ENCODE measurements at regions not wholly inside any gene's neighbourhood (a gene's known extent, or its start where the extent isn't known, plus 50 kb on each side); places are given as distances from the start of the nearest gene placed in this dataset.

DNA sequence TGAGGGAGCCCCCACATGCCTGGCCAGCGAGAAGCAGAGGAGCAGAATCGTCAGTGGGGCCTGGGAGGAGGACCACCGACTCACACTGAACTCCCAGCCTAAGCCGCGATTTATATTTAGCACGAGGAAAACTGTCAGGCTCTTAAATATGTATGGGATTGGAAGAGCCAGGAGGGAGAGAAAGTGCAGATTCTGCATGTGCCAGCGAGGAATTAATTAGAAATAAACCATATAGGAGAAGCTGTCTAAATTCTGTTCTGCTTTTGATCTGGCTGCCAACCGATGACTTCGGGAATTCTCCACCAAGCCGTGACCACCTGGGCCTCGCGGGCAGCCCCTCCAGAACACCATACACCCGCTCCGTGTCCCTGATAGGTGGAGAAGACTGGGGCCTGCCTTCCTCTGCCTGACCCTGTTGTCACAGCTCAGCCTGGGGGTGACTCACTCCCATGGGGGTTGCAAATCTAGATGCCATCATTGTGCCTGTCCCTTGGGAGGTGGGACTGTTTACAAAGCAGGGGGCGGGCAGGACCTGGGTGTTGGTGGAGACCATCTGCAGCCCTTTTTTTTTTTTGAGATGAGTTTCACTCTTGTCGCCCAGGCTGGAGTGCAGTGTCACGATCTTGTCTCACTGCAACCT, 91.1 kb upstream of the PMEPA1 start:
- H3K27me3 Mint-ChIP-seq (ENCODE audit: low read depth, poor library complexity): peaks cover 11% of the 10 kb centered on the region
- DNase-seq: no peak
- no peaks in the 10 kb centered on the region for H3K36me3 Mint-ChIP-seq (ENCODE audit: low read depth)
- no peak overlapping the region for H3K27ac Mint-ChIP-seq
- TF ChIP-seq, protein P1, sequence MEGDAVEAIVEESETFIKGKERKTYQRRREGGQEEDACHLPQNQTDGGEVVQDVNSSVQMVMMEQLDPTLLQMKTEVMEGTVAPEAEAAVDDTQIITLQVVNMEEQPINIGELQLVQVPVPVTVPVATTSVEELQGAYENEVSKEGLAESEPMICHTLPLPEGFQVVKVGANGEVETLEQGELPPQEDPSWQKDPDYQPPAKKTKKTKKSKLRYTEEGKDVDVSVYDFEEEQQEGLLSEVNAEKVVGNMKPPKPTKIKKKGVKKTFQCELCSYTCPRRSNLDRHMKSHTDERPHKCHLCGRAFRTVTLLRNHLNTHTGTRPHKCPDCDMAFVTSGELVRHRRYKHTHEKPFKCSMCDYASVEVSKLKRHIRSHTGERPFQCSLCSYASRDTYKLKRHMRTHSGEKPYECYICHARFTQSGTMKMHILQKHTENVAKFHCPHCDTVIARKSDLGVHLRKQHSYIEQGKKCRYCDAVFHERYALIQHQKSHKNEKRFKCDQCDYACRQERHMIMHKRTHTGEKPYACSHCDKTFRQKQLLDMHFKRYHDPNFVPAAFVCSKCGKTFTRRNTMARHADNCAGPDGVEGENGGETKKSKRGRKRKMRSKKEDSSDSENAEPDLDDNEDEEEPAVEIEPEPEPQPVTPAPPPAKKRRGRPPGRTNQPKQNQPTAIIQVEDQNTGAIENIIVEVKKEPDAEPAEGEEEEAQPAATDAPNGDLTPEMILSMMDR (IDR thresholded peaks at IDR 0.05): no peak
- no peak overlapping the region for H3K4me3 Mint-ChIP-seq
- no peaks in the 10 kb centered on the region for H3K9me3 Mint-ChIP-seq
- peaks cover 42% of the 10 kb centered on the region for H3K4me1 Mint-ChIP-seq

- TF ChIP-seq, protein P1 (IDR thresholded peaks at IDR 0.05): no peak
Observed at GRCh38 chr20:57797401-57797800, 87.6 kb upstream of the PMEPA1 start.

DNA sequence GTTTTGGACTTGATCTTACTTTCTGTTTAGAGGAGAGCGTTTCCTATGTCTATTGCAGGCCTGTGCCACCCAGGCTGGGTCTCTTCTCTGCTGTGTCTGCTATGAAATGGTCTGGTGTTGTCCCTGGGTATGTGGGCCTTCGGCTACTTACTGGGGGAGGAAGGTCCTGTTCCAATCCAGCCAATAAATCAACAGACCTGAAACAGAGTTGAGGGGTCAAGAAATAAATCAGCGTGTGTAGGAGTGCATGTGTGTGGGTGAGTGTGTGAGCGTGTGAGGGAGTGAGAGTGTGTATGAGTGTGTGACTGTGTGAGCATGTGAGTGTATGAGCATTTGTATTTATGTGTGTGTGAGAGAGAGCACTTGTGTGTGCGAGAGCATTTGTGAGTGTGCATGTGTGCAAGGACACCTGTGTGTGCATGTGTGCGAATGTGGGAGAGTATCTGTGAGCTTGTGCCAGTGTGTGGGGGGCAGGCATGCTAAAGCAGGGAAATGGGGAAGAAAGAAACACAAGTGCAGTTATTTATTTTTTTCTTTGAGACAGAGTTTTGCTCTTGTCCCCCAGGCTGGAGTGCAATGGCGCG, 86.3 kb upstream of the PMEPA1 start:
- no peak for DNase-seq
- H3K9me3 Mint-ChIP-seq: no peaks in the 10 kb centered on the region
- TF ChIP-seq, protein P1 (IDR thresholded peaks at IDR 0.05): no peak
- H3K4me1 Mint-ChIP-seq: peaks cover 51% of the 10 kb centered on the region
- H3K4me3 Mint-ChIP-seq: no peak overlapping the region
- H3K27me3 Mint-ChIP-seq (ENCODE audit: low read depth, poor library complexity): peaks cover 5% of the 10 kb centered on the region
- peak overlapping the region; percentile 37 for H3K27ac Mint-ChIP-seq
- no peaks in the 10 kb centered on the region for H3K36me3 Mint-ChIP-seq (ENCODE audit: low read depth)

More at GRCh38 chr20:57797401-57797800, 87.6 kb upstream of the PMEPA1 start:
- Mint-ChIP-seq H3K9me3 (no peaks in the 10 kb centered on the region), H3K4me1 (peaks cover 51% of the 10 kb centered on the region), H3K36me3 (ENCODE audit: low read depth) (no peaks in the 10 kb centered on the region), H3K27me3 (ENCODE audit: low read depth, poor library complexity) (peaks cover 5% of the 10 kb centered on the region), H3K4me3 (no peak overlapping the region), H3K27ac (no peak overlapping the region)
- no peak for DNase-seq

GRCh38 chr20:57795342-57795697, 85.5 kb upstream of the PMEPA1 start:
- DNase-seq: no peak
- Mint-ChIP-seq H3K27me3 (ENCODE audit: low read depth, poor library complexity) (peaks cover 3% of the 10 kb centered on the region), H3K4me1 (peaks cover 46% of the 10 kb centered on the region), H3K4me3 (no peak overlapping the region), H3K36me3 (ENCODE audit: low read depth) (no peaks in the 10 kb centered on the region), H3K9me3 (no peaks in the 10 kb centered on the region), H3K27ac (no peak overlapping the region)
- TF ChIP-seq, protein P1 (IDR thresholded peaks at IDR 0.05): no peak

GRCh38 chr20:57794600-57795341, 85.0 kb upstream of the PMEPA1 start:
- no peaks in the 10 kb centered on the region for H3K36me3 Mint-ChIP-seq (ENCODE audit: low read depth)

More at GRCh38 chr20:57794600-57795341, 85.0 kb upstream of the PMEPA1 start:
- Mint-ChIP-seq H3K27ac (peak overlapping the region; percentile 14), H3K9me3 (no peaks in the 10 kb centered on the region), H3K4me3 (peak overlapping the region; percentile 22), H3K27me3 (ENCODE audit: low read depth, poor library complexity) (peaks cover 2% of the 10 kb centered on the region), H3K4me1 (peaks cover 46% of the 10 kb centered on the region)
- DNase-seq: no peak
- TF ChIP-seq, protein P1 (IDR thresholded peaks at IDR 0.05): no peak
